Gastrocnemius medialis (tissue), 4 donors: ENCODE measurements at regions not wholly inside any gene's neighbourhood (a gene's known extent, or its start where the extent isn't known, plus 50 kb on each side); places are given as distances from the start of the nearest gene placed in this dataset.

Experiments
- ATAC-seq, 2 donors: fragments of 150-250 bp; one replicate each; pipeline ENCODE4 v1.9.1; 2016
- DNase-seq, 2 donors: peaks; one replicate each; pipeline ENCODE4 v3.0.0-alpha.2; 2019
- H3K27ac ChIP-seq, 4 donors: fragments of 200-600 bp; sonication (generic); 1 replicate in 1 of 4; 2 replicates in 3 of 4; pipeline ENCODE4 v1.5.1; 2016 to 2018; ENCODE audit warnings: mild to moderate bottlenecking in 2 of 4, moderate library complexity in 1 of 4
- H3K27me3 ChIP-seq, 3 donors: fragments of 200-600 bp; sonication (generic) in 2 of 3; 1 replicate in 1 of 3; 2 replicates in 2 of 3; pipeline versions ENCODE4 v1.5.1 to v1.6.0; 2016 to 2019; ENCODE audit warnings: mild to moderate bottlenecking in 1 of 3, moderate library complexity in 1 of 3
- H3K36me3 ChIP-seq, 2 donors: fragments of 200-600 bp; sonication (generic) in 1 of 2; one replicate each; pipeline ENCODE4 v1.5.1; 2017 to 2018
- H3K4me1 ChIP-seq, 2 donors: fragments of 200-600 bp; sonication (generic) in 1 of 2; one replicate each; pipeline ENCODE4 v1.5.1; 2016 to 2017; ENCODE audit warnings: mild to moderate bottlenecking in 2 of 2
- H3K4me3 ChIP-seq, 4 donors: fragments of 200-600 bp; sonication (generic) in 3 of 4; 1 replicate in 1 of 4; 2 replicates in 3 of 4; pipeline ENCODE4 v1.5.1; 2016 to 2019; ENCODE audit warnings: mild to moderate bottlenecking in 2 of 4
- H3K9me3 ChIP-seq, 3 donors: fragments of 200-600 bp; sonication (generic) in 2 of 3; 1 replicate in 1 of 3; 2 replicates in 2 of 3; pipeline ENCODE4 v1.5.1; 2016 to 2019
- POLR2A ChIP-seq, 2 donors: fragments of 450-650 bp; IDR thresholded peaks; one replicate each; pipeline ENCODE4 v1.6.1; 2017; ENCODE audit warnings: antibody characterized with exemption in 2 of 2, mild to moderate bottlenecking in 2 of 2, moderate library complexity in 2 of 2
- in situ Hi-C, 4 donors: fragments of 200-750 bp; cut with MboI; loops; one replicate each; pipeline versions ENCODE4 v1.15.0 to v1.8.0; 2017; ENCODE audit warnings: low sequenced_read_pairs in 4 of 4
- intact Hi-C: fragments of 100-400 bp; cut with DNase I; formaldehyde crosslinking; loops from one replicate; pipeline ENCODE4 v1.15.1; 2023; ENCODE audit warnings: low total_unique reads
- TF ChIP-seq, protein P1 (sequence below), 5 experiments: fragments of 450-650 bp in 3 of 5; fragments of 200-600 bp in 2 of 5; sonication (generic) in 2 of 5; IDR thresholded peaks in 4 of 5; conservative IDR thresholded peaks in 1 of 5; 1 replicate in 4 of 5; 2 replicates in 1 of 5; pipeline ENCODE4 v1.5.1; 2016 to 2019; ENCODE audit warnings: antibody characterized with exemption in 5 of 5, mild to moderate bottlenecking in 3 of 5, moderate library complexity in 3 of 5

DNA sequence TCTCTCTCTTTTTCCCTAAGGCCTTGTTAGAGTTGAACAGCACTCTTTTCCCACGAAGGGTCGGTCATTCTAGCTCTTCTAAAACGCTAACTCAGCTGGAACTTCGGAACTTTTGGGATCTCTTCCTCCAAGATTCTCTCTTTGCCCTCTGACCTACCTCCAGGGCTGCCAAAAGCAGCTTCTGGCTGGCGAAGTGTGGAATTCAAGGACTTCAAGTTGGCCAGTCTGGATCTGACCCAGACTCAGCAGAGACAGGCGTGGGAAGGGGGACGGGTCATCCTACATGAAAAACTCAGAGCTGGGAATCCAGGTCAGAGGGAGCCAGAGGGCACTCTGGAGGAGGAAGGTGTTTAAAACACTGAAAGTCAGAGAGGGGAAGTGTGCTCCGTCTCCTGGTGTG is 305.5 kb upstream of the HDAC4 start:
- DNase-seq = peak in 1 of 2 donors; percentile 7
- intact Hi-C loops (no loop called here), in situ Hi-C loops (no loop called here)
- no peak overlapping the region for H3K27ac ChIP-seq
- H3K36me3 ChIP-seq = no peaks in the 10 kb centered on the region
- H3K4me3 ChIP-seq = no peak overlapping the region
- peaks cover 0 to 4% of the 10 kb centered on the region in 2 donors for H3K4me1 ChIP-seq
- H3K9me3 ChIP-seq = no peaks in the 10 kb centered on the region
- no peak for ATAC-seq
- TF ChIP-seq, protein P1, sequence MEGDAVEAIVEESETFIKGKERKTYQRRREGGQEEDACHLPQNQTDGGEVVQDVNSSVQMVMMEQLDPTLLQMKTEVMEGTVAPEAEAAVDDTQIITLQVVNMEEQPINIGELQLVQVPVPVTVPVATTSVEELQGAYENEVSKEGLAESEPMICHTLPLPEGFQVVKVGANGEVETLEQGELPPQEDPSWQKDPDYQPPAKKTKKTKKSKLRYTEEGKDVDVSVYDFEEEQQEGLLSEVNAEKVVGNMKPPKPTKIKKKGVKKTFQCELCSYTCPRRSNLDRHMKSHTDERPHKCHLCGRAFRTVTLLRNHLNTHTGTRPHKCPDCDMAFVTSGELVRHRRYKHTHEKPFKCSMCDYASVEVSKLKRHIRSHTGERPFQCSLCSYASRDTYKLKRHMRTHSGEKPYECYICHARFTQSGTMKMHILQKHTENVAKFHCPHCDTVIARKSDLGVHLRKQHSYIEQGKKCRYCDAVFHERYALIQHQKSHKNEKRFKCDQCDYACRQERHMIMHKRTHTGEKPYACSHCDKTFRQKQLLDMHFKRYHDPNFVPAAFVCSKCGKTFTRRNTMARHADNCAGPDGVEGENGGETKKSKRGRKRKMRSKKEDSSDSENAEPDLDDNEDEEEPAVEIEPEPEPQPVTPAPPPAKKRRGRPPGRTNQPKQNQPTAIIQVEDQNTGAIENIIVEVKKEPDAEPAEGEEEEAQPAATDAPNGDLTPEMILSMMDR (IDR thresholded peaks at IDR 0.05 in 4 of 5, conservative IDR thresholded peaks at IDR 0.05 in 1 of 5) = no peak
- no peak for TF ChIP-seq POLR2A (IDR thresholded peaks at IDR 0.05)
- peaks cover 0 to 3% (median 0%) of the 10 kb centered on the region in 3 donors for H3K27me3 ChIP-seq

DNA sequence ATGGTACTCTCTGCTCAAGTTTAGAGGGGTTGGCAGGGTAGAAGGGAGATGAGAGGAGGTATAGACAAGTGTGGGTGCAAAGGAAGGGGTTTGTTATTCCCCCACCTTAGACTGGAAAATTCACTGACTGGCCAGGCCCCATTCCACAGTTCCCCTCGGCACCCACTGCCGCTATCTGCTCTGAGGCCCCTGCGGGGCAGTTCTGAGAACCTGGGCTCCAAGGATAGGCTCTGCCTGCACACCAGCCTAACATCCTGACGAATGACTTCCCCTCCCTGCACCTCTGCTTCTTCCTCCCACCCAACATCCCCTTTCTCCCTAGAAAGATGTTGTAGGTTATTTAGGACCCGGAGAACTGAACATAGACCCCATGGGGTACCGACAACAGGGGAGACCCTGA is 303.9 kb upstream of the HDAC4 start:
- in situ Hi-C loops = no loop called here

DNA sequence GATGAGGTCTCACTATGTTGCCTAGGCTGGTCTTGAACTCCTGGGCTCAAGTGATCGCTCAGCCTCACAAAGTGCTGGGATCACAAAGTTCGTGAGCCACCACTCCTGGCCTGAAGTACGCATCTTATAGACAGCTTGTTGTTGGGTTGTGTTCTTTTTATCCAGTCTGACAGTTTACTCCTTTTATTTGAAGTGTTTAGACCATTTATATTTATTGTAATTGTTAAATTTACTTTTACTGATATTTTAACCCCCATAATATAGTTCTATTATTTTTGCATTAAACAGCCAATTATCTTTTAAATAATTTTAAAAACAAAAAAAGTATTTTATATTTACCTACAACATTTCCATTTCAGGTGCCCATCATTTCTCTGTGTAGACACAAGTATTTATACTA is 303.0 kb upstream of the HDAC4 start:
- peaks cover 0 to 4% of the 10 kb centered on the region in 2 donors for H3K4me1 ChIP-seq
- no peak overlapping the region for H3K27ac ChIP-seq
- no peak for TF ChIP-seq POLR2A (IDR thresholded peaks at IDR 0.05)
- TF ChIP-seq, protein P1 (IDR thresholded peaks at IDR 0.05 in 4 of 5, conservative IDR thresholded peaks at IDR 0.05 in 1 of 5) = no peak
- no peaks in the 10 kb centered on the region for H3K9me3 ChIP-seq
- ATAC-seq = no peak
- no peaks in the 10 kb centered on the region for H3K27me3 ChIP-seq
- intact Hi-C loops = no loop called here
- DNase-seq = no peak
- H3K36me3 ChIP-seq = no peaks in the 10 kb centered on the region
- in situ Hi-C loops = no loop called here
- no peak overlapping the region for H3K4me3 ChIP-seq

More for the DNA sequence above, 303.9 kb upstream of the HDAC4 start:
- Histone ChIP-seq H3K36me3 (no peaks in the 10 kb centered on the region), H3K27ac (no peak overlapping the region), H3K9me3 (no peaks in the 10 kb centered on the region), H3K4me3 (no peak overlapping the region), H3K4me1 (peaks cover 0 to 4% of the 10 kb centered on the region in 2 donors), H3K27me3 (no peaks in the 10 kb centered on the region)
- TF ChIP-seq, protein P1 (IDR thresholded peaks at IDR 0.05 in 4 of 5, conservative IDR thresholded peaks at IDR 0.05 in 1 of 5) = no peak
- no peak for TF ChIP-seq POLR2A (IDR thresholded peaks at IDR 0.05)
- intact Hi-C loops = no loop called here
- no peak for DNase-seq
- no peak for ATAC-seq

DNA sequence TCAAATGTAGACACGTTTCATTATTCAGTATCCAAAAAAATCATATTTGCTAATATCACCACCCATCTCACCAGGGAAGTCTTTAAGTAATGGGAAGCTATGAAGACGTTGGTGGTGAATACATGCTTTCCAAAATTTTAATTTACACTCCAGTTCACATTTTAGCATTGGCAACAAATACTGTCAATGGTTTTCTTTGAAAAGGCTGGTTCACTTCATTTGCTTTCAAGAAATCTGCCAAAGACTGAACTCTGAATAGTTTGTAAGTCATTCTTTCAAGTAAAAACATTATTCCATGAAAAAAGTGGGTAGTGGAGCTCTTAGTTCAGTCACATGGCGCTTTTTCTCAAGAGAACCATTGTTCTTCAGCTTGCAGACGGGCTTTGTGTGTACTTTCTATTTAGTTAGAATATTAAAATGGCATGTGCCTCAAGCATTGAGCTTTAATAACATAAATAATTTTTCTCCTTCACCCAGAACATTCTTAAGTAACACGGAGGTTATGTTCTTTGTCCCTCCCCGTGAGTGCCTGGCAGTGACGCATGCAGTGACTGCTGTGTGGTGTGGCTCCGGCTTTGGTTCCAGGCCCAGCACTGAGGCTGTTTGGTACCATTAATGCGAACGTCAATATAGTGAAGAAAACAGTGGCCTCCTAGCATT is 300.0 kb upstream of the HDAC4 start:
- ATAC-seq (no peak), DNase-seq (no peak)
- intact Hi-C loops (no loop called here), in situ Hi-C loops (no loop called here)
- no peak overlapping the region for H3K27ac ChIP-seq
- no peaks in the 10 kb centered on the region for H3K4me1 ChIP-seq
- TF ChIP-seq, protein P1 (IDR thresholded peaks at IDR 0.05 in 4 of 5, conservative IDR thresholded peaks at IDR 0.05 in 1 of 5) = no peak
- no peak for TF ChIP-seq POLR2A (IDR thresholded peaks at IDR 0.05)
- no peaks in the 10 kb centered on the region for H3K27me3 ChIP-seq
- H3K9me3 ChIP-seq = no peaks in the 10 kb centered on the region
- H3K4me3 ChIP-seq = no peak overlapping the region
- H3K36me3 ChIP-seq = no peaks in the 10 kb centered on the region
